IPS-18c (cell line): ENCODE measurements at regions not wholly inside any gene's neighbourhood (a gene's known extent, or its start where the extent isn't known, plus 50 kb on each side); places are given as distances from the start of the nearest gene placed in this dataset.
"Not testable (repeated sequence)": the region's sequence is repeated elsewhere in the genome, so short reads cannot be mapped to it uniquely, and the experiment has no call there.

ENCODE experiments used
- H3K4me3 ChIP-seq: 2 replicates; pipeline ENCODE4 v1.7.0; 2013; ENCODE audit warnings: low read depth, mild to moderate bottlenecking, low read length, moderate library complexity; ENCODE audit not compliant: insufficient read depth
- H3K9me3 ChIP-seq: one replicate; pipeline ENCODE4 v1.6.1; 2013; ENCODE audit warnings: mild to moderate bottlenecking, low read length, moderate library complexity; ENCODE audit not compliant: control insufficient read depth, insufficient read depth

GRCh38 chr2:153420394-153420793, 58.2 kb downstream of the RPRM start:
- no peak overlapping the region for H3K4me3 ChIP-seq
- H3K9me3 ChIP-seq: no peaks in the 10 kb centered on the region

DNA sequence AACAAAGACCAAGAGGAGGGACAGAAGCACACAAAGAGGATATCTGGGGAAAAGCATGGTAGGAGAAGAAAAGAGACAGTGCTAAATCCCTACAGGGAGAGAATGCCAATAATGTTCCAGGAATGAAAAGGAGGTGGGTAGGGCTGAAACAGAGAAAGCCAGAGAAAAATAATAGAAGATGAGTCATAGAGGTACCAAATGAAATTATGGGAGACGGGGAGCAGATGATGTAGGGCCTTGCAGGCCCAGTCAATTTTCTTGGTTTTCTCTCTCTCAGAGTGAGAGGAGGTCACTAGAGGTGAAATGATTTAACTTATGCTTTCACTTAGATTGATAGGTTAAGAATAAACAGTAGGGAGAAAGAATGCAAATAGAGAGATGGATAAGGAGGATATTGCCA, 61.5 kb downstream of the RPRM start:
- Histone ChIP-seq H3K4me3 (no peak overlapping the region), H3K9me3 (no peaks in the 10 kb centered on the region)

GRCh38 chr2:153416071-153416470, 62.5 kb downstream of the RPRM start:
- no peak overlapping the region for H3K4me3 ChIP-seq
- H3K9me3 ChIP-seq: no peaks in the 10 kb centered on the region

- H3K9me3 ChIP-seq: no peaks in the 10 kb centered on the region
- H3K4me3 ChIP-seq: no peak overlapping the region
Measured at GRCh38 chr2:153408710-153409385, 69.7 kb downstream of the RPRM start.

DNA sequence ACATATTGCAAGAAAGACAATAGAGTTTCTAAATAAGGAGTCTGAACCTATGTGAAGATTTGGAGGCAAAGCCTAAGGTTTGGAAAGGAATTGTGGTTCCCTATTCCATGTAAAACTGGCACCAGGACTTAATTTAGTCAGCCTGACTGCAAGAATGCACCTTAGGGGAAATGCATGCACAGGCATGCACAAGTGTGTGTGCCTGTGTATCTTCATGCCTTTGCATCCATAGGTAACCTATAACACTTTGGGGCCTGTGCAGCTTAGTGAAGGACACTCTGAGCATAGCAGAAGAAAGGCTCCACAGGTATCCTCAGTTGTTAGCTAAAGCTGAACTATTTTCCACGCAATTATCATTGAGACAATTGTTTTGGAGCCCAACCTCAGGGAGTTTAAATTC, 73.4 kb downstream of the RPRM start:
- Histone ChIP-seq H3K4me3 (no peak overlapping the region), H3K9me3 (no peaks in the 10 kb centered on the region)

DNA sequence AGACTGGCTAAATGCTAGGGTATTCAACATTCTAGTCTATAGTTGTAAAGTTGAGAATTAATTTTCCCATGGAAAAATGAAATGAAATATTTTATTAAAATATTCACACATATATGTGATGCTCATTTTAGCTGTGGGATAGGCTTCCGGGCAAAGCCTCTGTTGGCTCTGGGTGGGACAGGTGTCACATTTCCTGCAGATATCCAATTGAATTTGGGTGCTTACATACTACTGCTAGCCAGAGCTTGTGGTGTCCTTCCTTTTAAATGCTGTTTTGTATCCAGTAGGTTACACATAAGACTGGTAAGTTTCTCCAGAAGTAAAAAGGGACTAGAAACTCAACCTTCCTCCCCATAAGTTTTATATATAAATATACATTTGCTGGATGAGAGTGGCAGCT, 73.8 kb downstream of the RPRM start:
- Histone ChIP-seq H3K9me3 (no peaks in the 10 kb centered on the region), H3K4me3 (no peak overlapping the region)

- no peaks in the 10 kb centered on the region for H3K9me3 ChIP-seq
- peak overlapping the region; percentile 51; the same call in 1 of the 2 replicates for H3K4me3 ChIP-seq
Measured at GRCh38 chr2:153403940-153404339, 74.6 kb downstream of the RPRM start.

GRCh38 chr2:153403352-153403751, 75.2 kb downstream of the RPRM start:
- H3K4me3 ChIP-seq: peak overlapping the region; percentile 51; the same call in 1 of the 2 replicates

DNA sequence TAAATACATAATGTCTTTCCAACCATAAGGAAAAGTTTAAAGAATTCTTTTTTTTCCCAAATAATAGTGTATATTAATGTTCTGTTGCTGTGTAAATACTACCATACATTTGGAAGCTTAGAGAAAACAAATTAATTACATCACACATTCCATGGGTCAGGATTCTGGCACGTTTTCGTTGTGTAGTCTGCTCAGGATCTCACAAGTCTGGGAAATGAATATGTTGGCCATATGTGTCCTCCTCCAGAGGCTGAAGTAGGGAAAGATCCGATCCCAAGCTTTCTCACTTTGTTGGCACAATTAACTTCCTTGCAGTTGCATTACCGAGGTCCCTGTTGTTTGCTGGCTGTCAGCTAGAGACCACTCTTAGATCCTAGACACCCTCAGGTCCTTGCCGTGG, 83.9 kb downstream of the RPRM start:
- H3K4me3 ChIP-seq: no peak overlapping the region
- no peaks in the 10 kb centered on the region for H3K9me3 ChIP-seq

More at GRCh38 chr2:153403352-153403751, 75.2 kb downstream of the RPRM start:
- not testable (repeated sequence) for H3K9me3 ChIP-seq

DNA sequence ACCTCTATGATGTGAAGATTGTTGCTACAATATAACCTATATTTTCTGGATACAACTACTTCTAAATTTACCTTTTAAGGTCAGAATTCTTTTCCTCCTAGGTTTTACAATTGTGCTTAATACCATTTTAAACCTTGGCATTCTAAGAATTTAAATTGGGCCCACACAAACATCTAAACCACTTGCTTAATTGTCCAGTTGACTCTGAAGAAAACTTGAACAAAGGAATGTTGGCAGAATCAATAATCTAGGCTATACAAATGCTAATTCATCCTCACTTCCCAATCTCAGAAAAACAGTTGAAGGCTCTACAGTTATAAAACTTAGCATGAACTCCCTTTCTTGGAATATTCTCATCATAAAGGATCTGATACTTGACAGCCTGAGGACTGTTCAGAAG, 84.3 kb downstream of the RPRM start:
- no peaks in the 10 kb centered on the region for H3K9me3 ChIP-seq
- no peak overlapping the region for H3K4me3 ChIP-seq

GRCh38 chr2:153393518-153393917, 85.0 kb downstream of the RPRM start:
- Histone ChIP-seq H3K4me3 (no peak overlapping the region), H3K9me3 (no peaks in the 10 kb centered on the region)

DNA sequence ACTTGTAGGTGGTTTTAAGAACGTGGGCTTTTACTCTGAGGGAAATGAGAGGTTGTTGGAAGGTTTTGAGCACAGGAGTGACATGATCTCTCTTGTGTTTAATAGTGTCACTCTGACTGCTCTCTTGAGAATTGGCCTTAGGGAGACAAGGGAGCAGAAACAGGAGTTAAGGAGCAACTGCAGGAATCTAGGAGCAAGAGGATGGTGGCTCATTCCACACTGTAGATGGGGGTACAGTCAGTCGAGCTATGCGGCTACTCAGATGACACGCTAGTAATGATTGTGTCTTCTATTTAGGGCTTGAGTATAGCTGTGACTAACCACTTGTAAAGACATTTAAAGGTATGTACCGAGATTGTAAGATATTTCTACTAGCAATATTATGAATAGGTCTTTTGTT, 87.4 kb downstream of the RPRM start:
- Histone ChIP-seq H3K4me3 (no peak overlapping the region), H3K9me3 (no peaks in the 10 kb centered on the region)

- Histone ChIP-seq H3K9me3 (no peaks in the 10 kb centered on the region), H3K4me3 (no peak overlapping the region)
Measured at GRCh38 chr2:153388246-153388645, 90.3 kb downstream of the RPRM start.

DNA sequence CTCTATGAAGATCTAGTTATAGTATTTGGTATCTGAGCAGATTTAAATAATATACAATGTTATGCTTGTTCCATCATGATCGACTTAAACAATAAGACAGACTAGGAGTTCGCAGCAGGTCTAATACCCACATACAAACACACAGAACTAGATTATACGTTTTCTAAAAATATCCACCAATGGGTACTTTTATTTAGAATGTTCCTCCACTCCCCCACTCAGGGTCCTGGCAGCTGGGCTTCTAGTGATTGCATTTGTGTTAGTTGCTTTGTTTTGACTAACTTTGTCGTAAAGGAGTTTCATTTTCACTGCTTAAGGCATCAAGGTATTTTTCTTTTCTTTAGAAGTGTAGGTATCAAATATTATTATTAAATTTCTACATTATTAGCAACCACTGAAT, 91.4 kb downstream of the RPRM start:
- H3K9me3 ChIP-seq: no peaks in the 10 kb centered on the region
- H3K4me3 ChIP-seq: no peak overlapping the region

GRCh38 chr2:153386481-153386897, 92.1 kb downstream of the RPRM start:
- H3K4me3 ChIP-seq: no peak overlapping the region

DNA sequence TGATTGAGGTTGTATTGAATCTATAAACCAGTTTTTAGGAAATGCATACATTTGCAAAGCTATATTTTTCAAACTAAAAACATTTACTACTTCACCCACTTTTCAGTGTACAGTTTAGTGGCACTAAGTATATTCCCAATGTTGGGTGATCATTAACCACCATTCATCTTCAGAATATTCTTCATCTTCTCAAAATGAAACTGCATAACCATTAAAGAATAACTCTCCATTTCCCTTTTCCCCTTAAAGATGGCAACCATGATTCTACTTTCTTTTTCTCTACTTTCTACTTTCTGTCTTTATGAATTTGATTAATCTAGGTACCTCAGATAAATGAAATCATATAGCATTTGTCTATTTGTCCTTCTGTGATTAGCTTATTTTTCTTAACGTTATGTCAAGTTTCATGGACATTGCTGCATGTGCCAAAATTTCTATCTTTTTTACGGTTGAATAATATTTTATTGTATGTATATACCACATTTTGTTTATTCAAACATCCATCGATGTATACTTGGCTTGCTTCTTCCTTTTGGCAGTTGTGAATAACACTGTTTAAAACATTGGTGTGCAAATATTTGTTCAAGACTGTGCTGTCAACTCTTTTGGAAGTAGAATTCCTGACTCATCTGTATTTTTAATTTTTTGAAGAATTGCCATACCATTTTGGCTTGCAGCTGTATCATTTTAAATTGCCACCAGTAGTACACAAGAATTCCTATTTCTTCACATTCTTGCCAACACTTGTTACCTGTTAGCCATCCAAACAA, 104.9 kb downstream of the RPRM start:
- H3K9me3 ChIP-seq: peaks cover 2% of the 10 kb centered on the region
- no peak overlapping the region for H3K4me3 ChIP-seq

More at GRCh38 chr2:153386481-153386897, 92.1 kb downstream of the RPRM start:
- no peaks in the 10 kb centered on the region for H3K9me3 ChIP-seq

DNA sequence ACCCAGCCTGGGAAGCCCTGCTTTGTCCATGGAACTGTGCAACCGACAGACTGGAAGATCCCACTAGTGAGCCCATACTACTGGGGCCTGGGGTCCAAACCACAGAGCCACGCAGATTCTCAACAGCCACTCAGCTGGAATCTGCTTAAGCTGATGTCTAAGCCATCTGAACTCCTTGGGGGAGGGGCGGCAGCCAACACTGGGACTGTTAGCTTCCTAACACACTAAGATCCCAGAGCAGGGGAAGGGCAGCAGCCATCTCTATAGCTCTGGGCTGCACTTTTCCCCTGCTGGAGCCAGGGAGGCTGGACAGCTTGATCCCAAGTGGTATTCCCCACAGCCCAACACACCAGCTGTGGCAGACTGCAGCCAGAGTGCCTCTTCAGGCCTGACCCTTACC, 118.3 kb downstream of the RPRM start:
- Histone ChIP-seq H3K9me3 (no peaks in the 10 kb centered on the region), H3K4me3 (no peak overlapping the region)

DNA sequence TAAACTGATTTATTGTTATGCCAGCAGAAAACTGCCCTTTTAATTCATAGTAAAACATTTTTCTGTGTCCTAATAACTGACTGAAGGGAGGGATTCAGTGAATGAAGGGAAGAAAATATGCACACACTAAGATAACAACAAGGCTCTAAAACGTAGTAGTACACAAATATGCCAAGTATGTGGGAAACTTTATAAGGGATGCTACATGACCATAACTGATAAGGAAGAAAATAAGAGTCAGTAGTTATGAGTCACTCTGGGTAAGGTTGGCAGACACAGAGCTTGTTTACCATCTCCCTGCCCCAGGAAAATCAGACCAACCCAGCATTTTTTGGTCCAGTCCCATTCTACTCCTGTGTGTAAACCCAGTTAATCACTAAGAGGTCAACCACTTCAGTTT, 124.2 kb downstream of the RPRM start:
- H3K9me3 ChIP-seq: no peaks in the 10 kb centered on the region
- no peak overlapping the region for H3K4me3 ChIP-seq
